ENCODE measurements at regions not wholly inside any gene's neighbourhood (a gene's known extent, or its start where the extent isn't known, plus 50 kb on each side); places are given as distances from the start of the nearest gene placed in this dataset.

DNA sequence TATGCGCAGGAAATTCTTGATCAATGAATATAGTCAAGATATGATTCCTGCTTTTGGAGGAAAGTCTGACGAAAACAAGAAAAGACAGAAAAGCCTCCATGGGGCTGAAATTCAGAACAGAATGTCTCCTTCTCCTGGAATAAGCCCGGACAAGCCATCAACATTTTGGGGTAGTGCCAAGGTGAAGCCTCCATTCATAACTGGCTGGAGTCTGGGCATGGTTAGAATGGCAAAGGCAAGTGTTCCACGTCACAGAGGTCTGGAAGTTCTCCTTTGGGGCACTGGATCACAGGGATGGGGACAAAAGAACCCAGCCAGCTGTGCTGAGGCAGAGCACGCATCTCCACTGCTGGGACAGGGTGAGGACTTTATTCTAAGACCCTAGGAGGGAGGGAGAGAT, 505.7 kb downstream of the CMPK2 start:
- no peak for DNase-seq

DNA sequence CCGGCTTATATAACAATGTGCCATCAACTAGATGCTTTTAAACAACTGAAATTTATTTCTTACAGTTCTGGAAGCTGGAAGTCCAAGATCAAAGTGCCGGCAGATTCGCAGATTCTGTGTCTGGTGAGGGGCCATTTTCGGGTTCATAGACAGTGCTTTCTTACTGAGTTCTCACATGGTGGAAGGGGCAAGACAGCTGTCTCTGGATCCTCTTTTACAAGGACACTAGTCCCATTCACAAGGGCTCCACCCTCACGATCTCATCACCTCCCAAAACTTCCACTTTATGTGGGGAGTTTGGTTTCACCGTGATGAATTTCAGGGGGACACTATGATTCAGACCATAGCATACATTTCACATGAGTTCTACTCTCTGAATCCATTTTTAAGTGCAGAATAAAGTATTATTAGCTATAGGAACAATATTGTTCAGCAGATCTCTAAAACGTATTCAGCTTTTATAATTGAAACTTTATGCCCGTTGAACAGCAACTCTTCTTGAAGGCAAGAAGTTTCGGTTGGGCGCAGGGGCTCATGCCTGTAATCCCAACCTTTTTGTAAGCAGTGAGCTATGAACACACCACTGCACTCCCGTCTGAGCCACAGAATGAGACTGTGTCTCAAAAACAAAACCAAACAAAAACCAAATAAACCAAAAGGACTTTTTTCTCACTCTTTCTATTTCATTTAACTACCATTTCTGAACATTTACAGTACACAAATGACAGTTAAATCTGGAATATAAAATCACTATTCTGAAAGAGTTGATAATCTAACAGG, 502.8 kb downstream of the CMPK2 start:
- DNase-seq: no peak

DNA sequence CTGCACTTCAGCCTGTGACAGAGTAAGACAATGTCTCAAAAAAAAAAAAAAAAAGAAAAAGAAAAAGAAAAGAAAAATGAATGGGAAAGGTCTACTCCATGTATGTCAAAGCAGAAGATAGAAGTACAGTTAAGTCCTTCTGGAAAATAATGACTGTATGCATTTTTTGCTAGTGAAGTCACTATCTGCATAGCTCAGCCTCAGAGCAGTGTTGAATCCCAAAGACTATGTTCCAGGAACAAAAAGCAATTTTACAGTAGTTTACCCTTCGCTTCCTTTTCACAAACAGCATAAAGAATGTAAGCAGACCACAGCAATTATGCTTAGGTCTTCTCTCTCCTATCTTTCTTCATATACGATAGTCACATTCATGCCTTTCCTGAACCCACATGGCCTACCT, 497.4 kb downstream of the CMPK2 start:
- DNase-seq: no peak

DNA sequence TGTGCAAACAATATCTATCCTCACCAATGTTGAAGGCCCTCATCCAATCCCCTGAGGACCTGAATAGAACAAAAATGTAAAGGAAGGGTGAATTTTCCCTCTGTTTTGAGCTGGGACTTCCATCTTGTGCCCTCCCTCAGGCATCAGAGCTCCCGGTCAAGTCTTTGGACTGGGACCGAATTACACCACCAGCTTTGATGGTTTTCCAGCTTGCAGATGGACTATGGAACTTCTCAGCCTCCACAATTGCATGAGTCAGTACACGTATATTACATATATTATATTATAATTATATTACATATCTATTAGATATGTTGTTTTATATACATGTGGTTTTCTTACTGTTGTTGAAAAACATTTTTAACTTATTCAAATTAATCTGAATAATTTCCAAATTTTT, 496.4 kb downstream of the CMPK2 start:
- DNase-seq: no peak

DNA sequence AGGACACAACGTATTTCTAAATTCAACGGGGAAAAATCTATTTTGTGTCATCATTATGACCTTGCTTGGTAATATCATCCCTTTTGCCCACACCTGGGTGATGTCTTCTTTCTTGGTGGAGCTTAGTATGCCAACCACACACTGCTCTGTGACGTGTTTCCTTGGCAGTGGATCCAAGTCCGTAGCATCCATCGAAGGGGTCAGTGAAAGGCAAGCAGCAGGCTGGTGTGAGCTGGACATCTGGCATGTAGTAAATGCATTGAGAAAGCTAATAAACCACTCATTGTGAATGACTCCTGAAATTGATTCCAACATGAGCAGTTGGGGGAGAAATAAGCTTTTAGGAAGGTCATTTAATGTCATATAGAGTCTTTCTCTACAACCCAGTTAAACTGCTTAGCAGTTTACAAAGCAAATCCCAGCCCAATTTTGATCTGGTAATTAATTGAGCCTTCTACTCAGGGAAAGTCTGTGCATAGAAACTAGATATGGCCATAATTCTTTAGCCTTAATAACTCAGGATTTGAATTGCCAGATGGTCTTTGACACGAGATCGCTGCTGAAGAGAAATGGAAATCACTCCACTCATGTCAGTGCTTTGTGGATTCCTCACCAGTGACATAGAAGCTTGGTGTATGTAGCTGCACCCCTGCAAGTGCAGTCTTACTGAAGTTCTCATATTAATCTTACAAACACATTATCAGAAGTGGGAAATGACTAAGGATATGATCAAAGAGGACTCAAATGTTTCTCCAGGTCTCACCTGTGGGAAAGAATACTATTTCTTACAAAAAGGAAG, 494.8 kb downstream of the CMPK2 start:
- DNase-seq: no peak

DNA sequence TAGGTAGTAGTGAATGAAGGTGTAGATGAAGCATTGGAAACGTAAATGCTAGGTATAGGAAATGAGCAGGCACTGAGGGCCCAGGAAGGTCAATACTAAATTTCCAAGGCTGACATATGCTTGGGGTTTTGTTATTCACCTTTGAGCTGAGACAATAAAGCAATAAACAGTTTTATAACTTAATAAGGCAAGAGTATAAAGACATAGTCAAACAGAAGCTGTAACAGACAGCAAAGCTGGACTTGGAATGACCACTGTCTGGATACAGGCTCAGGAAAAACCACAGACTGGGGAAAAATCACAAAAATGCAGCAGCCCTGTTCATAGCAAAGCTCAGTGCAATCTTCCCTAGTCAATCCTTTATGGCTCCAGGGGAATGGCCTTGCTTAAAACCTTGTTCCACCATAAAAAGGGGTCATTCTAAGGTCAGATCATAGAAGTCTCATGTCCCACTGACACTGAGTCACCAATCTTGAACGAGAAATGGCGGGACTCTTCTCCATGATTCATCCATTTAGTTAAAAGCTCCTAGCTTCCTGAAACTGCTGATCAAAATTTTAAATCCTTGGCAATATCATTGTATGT, 493.3 kb downstream of the CMPK2 start:
- DNase-seq: no peak

DNA sequence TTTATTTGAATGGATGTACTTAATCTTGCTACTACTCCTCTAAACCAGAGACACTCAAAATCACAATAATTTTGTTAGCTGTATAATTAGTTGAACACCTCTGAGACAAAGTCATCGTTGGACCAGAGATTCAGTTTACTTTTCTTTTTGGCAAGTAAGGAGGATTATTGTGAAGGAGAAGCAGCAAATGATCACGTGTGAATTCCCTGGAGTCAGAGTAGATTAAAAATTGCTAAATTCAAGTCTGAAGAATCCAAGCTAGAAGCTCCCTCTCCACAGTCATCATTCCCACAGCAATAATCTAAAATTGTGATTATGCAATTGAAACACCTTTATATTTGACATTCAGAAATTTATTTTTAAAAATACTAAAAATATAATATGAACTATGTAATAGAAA, 484.4 kb downstream of the CMPK2 start:
- DNase-seq: no peak

DNA sequence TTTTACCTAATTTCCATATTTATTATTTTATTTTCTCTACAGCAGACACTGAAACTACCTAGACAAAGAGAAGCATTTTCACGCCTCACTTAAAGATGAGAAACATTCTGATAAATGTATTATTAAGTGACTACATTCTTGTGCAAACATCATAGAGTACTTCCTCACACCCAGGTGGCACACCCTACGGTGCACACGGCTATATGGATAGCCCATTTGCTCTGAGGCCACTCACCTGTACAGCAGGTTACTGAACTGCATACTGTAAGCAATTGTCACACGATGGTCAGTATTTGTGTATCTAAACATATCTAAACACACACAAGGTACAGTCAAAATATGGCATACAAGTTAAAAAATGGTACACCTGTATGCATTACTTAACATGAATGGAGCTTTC, 481.4 kb downstream of the CMPK2 start:
- no peak for DNase-seq

DNA sequence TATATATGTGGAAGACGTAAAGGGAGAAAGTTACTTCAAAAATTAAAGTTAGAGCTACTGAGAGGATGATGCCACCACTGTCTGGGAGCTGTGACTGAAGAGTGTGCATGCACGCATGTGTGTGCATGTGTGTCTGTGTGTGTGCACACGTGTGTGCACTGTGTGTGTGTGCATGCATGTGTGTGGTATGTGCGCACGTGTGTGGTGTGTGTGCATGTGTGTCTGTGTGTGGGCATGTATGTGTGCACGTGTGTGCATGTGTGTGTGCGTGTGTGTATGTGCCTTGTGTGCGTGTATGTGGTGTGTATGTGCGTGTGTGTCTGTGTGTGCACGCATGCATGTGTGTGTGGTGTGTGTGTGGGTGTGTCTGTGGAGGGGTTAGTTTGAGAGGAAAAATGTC, 473.4 kb downstream of the CMPK2 start:
- DNase-seq: no peak

DNA sequence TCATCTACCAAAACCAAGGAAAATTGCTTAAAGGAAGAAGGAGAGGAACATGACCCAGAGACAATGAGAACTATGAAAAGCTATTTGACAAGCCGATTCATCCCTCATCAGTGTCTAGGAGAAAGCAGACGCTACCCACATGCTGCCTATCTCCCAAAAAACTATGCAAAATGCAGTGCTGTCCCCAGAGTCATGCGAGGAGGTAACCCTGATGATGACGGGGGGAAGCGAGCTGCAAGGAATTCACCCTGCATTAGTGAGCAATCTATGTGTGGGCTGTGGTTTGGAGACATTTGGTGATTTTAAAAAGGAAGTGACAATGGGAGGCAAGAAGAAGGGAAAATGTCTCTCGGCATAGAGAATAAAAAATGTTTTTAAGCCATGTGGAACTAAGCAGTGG, 472.7 kb downstream of the CMPK2 start:
- no peak for DNase-seq

DNA sequence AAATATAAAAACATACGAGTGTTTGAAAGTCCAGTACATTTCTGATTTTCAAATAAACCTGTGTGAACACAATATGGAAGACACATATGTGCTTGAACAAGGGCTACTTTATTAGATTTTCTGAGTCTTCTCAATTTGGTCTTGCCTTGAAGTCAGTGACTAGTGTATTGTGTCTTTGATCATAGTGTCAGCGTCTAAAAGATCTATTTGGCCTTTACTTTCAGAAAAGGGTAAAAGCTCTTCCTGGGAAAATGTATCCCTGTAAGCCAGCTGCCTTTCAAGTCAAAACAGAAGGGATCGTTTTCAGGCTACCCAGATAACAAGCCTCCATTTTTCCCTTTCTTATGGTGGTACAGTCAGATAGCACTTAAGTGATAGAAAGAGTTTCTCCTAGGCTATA, 471.9 kb downstream of the CMPK2 start:
- no peak for DNase-seq

DNA sequence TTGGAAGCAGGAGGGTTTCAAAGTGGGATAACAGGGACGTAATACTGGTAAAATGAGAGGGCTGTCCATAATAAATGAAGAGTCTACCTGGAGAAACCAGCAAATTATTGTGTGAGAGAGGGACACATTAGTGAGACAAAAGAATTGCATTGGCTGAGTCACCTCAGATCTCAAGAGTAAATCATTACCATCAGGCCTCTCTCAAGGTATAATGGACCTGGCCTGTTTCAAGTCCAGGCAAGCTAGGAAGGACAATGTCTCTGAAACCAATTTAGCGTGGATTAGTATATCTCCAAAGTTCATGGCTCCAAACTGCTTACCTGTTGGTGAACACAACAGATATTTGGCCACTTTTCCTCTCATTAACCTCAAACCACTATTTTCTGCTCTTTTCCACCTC, 471.4 kb downstream of the CMPK2 start:
- DNase-seq: no peak

DNA sequence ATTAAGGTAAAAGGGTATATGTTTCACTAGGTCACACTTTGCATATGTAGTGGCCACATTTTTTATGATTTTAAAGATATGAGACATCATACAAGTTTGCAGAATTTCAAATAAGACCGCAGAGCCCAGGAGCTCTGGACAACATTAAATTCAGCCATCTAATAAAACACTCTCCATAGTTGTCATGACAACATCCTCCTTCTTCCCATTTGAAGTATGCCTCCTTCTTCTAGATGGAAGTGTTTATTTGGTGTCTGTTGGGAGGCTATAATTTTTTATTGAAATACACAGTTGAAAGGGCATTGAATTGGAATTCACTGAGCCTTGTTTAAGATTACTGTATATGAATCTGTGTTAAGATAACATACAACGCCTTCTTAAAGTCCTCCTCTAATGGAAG, 467.3 kb downstream of the CMPK2 start:
- DNase-seq: no peak

DNA sequence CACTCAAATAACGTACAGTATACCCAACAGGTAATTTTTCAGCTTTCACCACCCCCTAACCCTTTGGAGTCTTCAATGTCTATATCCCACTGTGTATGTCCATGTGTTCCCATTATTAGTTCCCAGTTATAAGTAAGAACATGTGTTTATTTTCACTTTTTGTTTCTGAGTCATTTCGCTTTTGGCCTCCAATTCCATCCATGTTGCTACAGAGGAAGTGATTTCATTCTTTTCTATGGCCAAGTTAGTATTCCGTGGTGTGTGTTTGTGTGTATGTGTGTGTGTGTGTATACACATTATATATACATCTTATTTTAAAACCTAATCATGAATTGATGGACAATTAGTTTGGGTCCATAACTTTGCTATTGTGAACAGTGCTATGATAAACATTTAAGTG, 464.4 kb downstream of the CMPK2 start:
- peak; percentile 21 for DNase-seq

DNA sequence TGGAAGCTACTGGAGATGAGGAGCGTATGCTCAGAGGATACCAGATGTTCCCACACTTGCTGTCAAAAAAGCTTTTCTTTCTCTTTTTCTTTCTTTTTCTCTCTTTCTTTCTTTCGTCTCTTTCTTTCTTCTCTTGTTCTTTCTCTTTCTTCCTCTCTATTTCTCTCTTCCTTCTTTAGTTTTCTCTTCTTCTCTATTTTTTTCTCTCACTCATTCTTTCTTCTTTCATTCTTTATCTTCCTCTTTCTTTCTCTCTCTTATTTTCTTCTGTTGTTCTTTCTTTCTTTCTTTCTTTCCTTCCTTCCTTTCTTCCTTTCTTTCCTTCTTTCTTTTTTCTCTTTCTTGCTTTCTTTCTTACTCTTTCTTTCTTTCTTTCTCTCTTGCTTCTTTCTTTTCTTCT, 457.6 kb downstream of the CMPK2 start:
- DNase-seq: no peak

DNA sequence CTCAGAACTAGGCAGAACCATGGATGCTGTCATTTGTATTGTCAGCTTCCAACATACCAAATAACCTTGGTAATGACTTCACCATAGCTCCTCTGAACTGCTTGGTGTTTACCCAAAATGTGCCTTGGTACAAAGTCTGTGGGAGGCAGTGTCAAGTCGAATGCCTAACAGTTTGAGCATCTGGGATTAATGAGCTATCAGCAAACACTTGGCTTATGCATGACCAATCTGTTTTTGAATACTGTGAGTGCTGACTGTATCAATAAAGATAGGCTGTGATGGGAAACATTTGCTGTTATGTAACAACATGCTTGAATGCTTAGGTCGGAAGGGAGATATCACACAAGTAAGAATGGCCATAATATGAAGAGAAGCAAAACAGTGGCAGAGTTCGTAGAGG, 455.4 kb downstream of the CMPK2 start:
- no peak for DNase-seq

DNA sequence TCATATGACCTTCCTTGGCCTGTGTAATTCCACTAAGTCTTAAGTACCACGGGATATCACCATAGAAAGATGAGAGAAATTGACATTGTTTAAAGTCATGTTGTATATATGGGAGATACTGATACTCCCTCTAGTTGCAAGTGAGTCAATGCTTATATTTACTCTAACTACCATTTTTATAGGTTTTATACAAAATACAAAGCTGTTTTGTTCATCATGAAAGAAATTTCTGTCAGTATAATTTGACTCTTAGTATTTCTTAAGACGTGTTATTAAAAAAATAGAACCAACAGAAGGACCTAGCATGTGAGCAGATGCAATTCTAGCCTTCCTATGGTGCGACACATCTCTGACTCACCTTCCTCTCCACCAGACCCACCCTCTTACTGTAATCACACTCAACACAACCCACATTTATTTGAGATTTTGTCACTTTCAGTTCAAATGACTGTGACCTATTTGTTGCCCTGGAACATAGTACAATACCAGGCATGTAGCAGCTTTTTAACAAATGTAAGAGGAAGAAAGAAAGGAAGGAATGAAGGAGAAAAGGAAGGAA, 453.1 kb downstream of the CMPK2 start:
- DNase-seq: no peak

DNA sequence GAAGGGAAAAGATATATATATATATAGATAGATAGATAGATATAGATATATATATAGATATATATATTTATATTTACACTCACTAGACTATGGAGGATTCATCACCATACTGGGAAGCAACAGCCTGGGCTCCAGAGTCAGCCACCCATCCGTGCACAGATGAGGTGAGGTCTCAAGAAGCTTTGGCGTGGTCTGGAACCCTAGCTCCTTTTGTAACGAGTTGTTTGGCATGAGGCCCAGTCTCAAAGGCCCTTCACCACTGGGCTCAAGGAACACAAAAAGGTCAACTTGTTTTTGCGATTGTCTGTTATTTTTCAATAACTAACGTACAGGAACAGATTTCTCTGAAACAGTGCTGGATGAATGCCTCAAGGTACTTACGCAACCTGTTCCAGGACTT, 448.7 kb downstream of the CMPK2 start:
- no peak for DNase-seq

DNA sequence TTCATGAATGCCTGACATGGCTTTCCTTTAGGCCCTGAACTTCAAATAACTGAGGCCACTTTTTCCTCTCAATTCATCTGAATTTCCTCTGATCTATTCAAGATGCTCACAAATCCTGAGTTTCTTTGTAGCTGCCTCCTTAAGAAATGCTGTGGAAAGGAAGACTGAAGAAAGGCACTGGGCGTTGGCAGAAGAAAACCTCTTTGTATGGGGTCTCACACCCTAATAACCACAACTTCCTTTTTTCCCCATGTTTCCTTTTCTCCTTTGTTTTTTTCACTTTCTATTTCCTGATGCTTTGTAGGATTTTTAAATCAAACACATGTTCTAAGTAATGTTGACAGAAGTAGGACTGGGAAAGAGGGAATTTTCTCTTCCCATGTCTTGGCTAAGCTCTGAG, 447.4 kb downstream of the CMPK2 start:
- no peak for DNase-seq

DNA sequence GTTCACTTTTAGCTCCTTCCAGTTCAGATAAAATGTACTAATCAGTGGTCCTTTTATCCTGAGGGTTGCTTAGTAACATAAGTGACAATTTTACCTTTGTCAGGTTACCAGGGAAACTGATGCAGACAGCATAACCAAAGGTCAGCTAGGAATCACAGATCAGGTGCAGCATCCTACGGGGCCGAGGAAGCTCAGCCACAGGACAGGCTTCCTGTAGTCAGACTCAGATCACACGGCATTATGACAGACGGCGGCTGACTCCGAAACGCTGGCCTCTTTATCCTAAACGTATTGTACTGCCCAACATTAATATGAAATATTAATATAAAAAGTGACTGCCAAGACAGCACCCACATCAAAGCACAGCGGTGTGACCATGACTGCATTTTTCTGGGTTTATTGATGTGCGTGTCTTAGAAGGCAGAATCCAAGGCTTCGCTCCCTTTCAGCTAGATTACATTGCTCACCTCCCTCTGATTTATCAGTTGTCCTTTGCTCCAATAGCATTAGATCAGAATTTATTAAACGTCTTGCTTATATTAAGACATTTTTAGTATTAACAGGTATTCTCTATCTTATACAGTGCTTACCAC, 444.5 kb downstream of the CMPK2 start:
- no peak for DNase-seq

DNA sequence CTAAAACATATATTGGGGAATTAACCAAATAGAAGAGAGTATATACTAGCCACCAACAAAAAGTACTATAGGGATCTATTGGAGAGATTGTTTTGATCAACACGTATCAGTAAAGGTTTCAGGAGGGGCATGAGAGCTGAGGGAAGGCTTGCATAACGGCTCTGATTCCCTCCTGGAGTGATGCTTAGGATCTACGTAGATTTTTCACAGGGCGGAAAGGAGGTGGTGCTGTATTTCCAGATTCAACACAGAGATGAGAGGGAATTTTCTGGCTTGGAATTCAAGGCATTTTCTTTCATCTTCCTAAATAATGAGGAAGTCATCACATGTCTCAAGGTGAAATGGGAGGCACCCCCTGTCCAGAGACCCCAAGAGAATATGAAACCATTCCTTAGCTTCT, 443.8 kb downstream of the CMPK2 start:
- no peak for DNase-seq

DNA sequence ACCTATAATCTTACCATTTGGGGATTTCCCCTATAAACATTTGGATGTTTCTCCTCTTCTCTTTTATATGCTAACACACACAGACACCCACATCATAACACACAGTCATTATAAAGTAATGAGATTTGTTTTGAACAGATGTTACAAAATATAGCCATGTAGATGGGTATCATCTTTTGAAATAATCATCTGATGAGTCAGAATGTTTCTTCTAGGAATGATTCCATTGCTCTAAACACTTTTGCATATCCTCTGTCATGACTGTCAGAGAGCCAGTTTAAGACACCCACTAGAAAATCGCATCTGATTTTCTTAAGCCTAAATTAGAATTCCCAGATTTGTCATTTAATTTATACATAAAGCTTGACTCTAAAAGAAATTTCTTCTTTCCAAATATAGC, 442.6 kb downstream of the CMPK2 start:
- DNase-seq: no peak

DNA sequence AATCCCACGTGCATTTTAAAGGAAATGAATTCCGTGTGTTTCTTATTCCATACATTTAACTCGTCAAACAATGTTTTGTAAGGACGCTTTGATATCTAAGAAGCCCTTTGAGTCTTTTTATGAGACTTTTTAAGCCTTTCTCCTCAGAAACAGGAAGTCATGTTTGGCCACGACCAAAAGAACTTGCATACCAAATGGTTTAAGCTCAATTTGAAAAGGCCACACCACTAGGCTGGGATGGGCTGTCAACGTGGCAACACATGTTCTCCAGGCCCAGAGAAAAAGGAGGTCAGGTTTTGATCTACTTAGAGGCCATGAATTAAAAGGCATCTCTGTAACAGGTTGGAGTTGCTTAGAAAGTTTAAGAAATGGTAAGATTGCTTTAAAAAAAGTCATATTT, 441.8 kb downstream of the CMPK2 start:
- no peak for DNase-seq
